Upper lobe of left lung (tissue), 6 donors: ENCODE measurements at regions not wholly inside any gene's neighbourhood (a gene's known extent, or its start where the extent isn't known, plus 50 kb on each side); places are given as distances from the start of the nearest gene placed in this dataset.

ENCODE experiments used
- ATAC-seq, 2 donors: fragments of 200-7000 bp; cut with Tn5 transposase; one replicate each; pipeline ENCODE4 v1.9.1; 2022; ENCODE audit warnings: mild to moderate bottlenecking in 2 of 2, moderate library complexity in 2 of 2; ENCODE audit not compliant: low FRiP score in 2 of 2
- DNase-seq, 2 donors: peaks; one replicate each; pipeline ENCODE4 v3.0.0-alpha.2; 2019 to 2020
- H3K27ac ChIP-seq, 4 donors: fragments of 200-600 bp; sonication (generic); one replicate each; pipeline ENCODE4 v1.5.1; 2016 to 2019
- H3K27me3 ChIP-seq, 4 donors: fragments of 200-600 bp; sonication (generic); one replicate each; pipeline ENCODE4 v1.5.1; 2017 to 2019
- H3K36me3 ChIP-seq, 4 donors: fragments of 200-600 bp; sonication (generic); one replicate each; pipeline ENCODE4 v1.5.1; 2016 to 2019
- H3K4me1 ChIP-seq, 4 donors: fragments of 200-600 bp; sonication (generic); one replicate each; pipeline ENCODE4 v1.5.1; 2018 to 2019
- H3K4me3 ChIP-seq, 4 donors: fragments of 200-600 bp; sonication (generic); one replicate each; pipeline ENCODE4 v1.5.1; 2017 to 2019; ENCODE audit warnings: mild to moderate bottlenecking in 2 of 4, moderate library complexity in 1 of 4
- H3K9me3 ChIP-seq, 4 donors: fragments of 200-600 bp; sonication (generic); one replicate each; pipeline ENCODE4 v1.5.1; 2018 to 2019
- CTCF ChIP-seq, 6 experiments: fragments of 450-650 bp in 4 of 6; fragments of 200-600 bp in 2 of 6; sonication (generic) in 2 of 6; IDR thresholded peaks; one replicate each; pipeline ENCODE4 v1.5.1; 2016 to 2019; ENCODE audit warnings: antibody characterized with exemption in 6 of 6
- EP300 ChIP-seq, 4 donors: sonication (generic); formaldehyde crosslinking; IDR thresholded peaks; one replicate each; pipeline ENCODE4 v1.5.1; 2017; ENCODE audit warnings: antibody characterized with exemption in 4 of 4, control low read depth in 2 of 4
- POLR2A ChIP-seq, 4 donors: fragments of 450-650 bp; IDR thresholded peaks; one replicate each; pipeline ENCODE4 v1.5.1; 2016 to 2017; ENCODE audit warnings: antibody characterized with exemption in 4 of 4, mild to moderate bottlenecking in 2 of 4
- POLR2AphosphoS5 ChIP-seq, 2 donors: sonication (generic); formaldehyde crosslinking; IDR thresholded peaks; one replicate each; pipeline ENCODE4 v1.5.1; 2017; ENCODE audit warnings: antibody characterized with exemption in 2 of 2
- WGBS, 2 donors: methylation state at CpG; one replicate each; pipeline ENCODE4 v1.1.5; 2017 to 2018; 5-methylcytosine and 5-hydroxymethylcytosine counted together
- donor health status: DM: no; HTN: no; CAD: no; lungs with moderate emphysema.
- donor health status: DM: no; HTN: yes; CAD: no; lungs with severe emphysema.

- Histone ChIP-seq H3K36me3 (no peaks in the 10 kb centered on the region), H3K27ac (no peak overlapping the region), H3K9me3 (no peaks in the 10 kb centered on the region), H3K4me3 (no peak overlapping the region), H3K4me1 (no peaks in the 10 kb centered on the region), H3K27me3 (no peaks in the 10 kb centered on the region)
- no peak for TF ChIP-seq CTCF (IDR thresholded peaks at IDR 0.05)
- TF ChIP-seq POLR2A (IDR thresholded peaks at IDR 0.05) = no peak
- TF ChIP-seq EP300 (IDR thresholded peaks at IDR 0.05) = no peak
- no peak for TF ChIP-seq POLR2AphosphoS5 (IDR thresholded peaks at IDR 0.05)
- no peak for ATAC-seq
- DNase-seq = no peak
- 92 to 97% methylated on average over 2 of the region's 2 CpGs for WGBS, 2 donors
Observed at GRCh38 chr18:2381539-2381938, 189.8 kb downstream of the METTL4 start.

- H3K27me3 ChIP-seq = no peaks in the 10 kb centered on the region
- H3K36me3 ChIP-seq = no peaks in the 10 kb centered on the region
- DNase-seq (no peak), ATAC-seq (no peak)
- H3K27ac ChIP-seq = no peak overlapping the region
- no peaks in the 10 kb centered on the region for H3K4me1 ChIP-seq
- no peak for TF ChIP-seq POLR2A (IDR thresholded peaks at IDR 0.05)
- no peak for TF ChIP-seq EP300 (IDR thresholded peaks at IDR 0.05)
- TF ChIP-seq POLR2AphosphoS5 (IDR thresholded peaks at IDR 0.05) = no peak
- TF ChIP-seq CTCF (IDR thresholded peaks at IDR 0.05) = no peak
- H3K4me3 ChIP-seq = no peak overlapping the region
- peaks cover 0 to 5% (median 2%) of the 10 kb centered on the region in 4 donors for H3K9me3 ChIP-seq
Observed at GRCh38 chr18:2387588-2387987, 183.7 kb downstream of the METTL4 start.

GRCh38 chr18:2390158-2390557, 181.1 kb downstream of the METTL4 start:
- ATAC-seq (no peak), DNase-seq (no peak)
- H3K9me3 ChIP-seq = peaks cover 0 to 5% (median 2%) of the 10 kb centered on the region in 4 donors
- WGBS, 2 donors = 37 to 46% methylated on average over 1 of the region's 1 CpG
- no peak for TF ChIP-seq POLR2A (IDR thresholded peaks at IDR 0.05)
- TF ChIP-seq EP300 (IDR thresholded peaks at IDR 0.05) = no peak
- H3K27me3 ChIP-seq = no peaks in the 10 kb centered on the region
- H3K27ac ChIP-seq = no peak overlapping the region
- H3K4me3 ChIP-seq = no peak overlapping the region
- H3K4me1 ChIP-seq = no peaks in the 10 kb centered on the region
- H3K36me3 ChIP-seq = no peaks in the 10 kb centered on the region

GRCh38 chr18:2391470-2391869, 179.8 kb downstream of the METTL4 start:
- 89 to 90% methylated on average over 6 of the region's 6 CpGs for WGBS, 2 donors
- Histone ChIP-seq H3K36me3 (no peaks in the 10 kb centered on the region), H3K4me1 (no peaks in the 10 kb centered on the region), H3K9me3 (peaks cover 0 to 5% (median 2%) of the 10 kb centered on the region in 4 donors), H3K4me3 (no peak overlapping the region), H3K27me3 (no peaks in the 10 kb centered on the region), H3K27ac (no peak overlapping the region)
- DNase-seq (no peak), ATAC-seq (no peak)
- no peak for TF ChIP-seq CTCF (IDR thresholded peaks at IDR 0.05)
- TF ChIP-seq POLR2A (IDR thresholded peaks at IDR 0.05) = no peak
- TF ChIP-seq EP300 (IDR thresholded peaks at IDR 0.05) = no peak
- no peak for TF ChIP-seq POLR2AphosphoS5 (IDR thresholded peaks at IDR 0.05)

- TF ChIP-seq POLR2AphosphoS5 (IDR thresholded peaks at IDR 0.05) (no peak), CTCF (IDR thresholded peaks at IDR 0.05) (no peak), EP300 (IDR thresholded peaks at IDR 0.05) (no peak), POLR2A (IDR thresholded peaks at IDR 0.05) (no peak)
- H3K4me1 ChIP-seq = no peaks in the 10 kb centered on the region
- WGBS, 2 donors = 77 to 78% methylated on average over 2 of the region's 2 CpGs
- no peak overlapping the region for H3K27ac ChIP-seq
- no peaks in the 10 kb centered on the region for H3K27me3 ChIP-seq
- H3K4me3 ChIP-seq = no peak overlapping the region
- DNase-seq = no peak
- H3K36me3 ChIP-seq = no peaks in the 10 kb centered on the region
- no peak for ATAC-seq
- H3K9me3 ChIP-seq = peaks cover 0 to 5% (median 2%) of the 10 kb centered on the region in 4 donors
Observed at GRCh38 chr18:2392446-2392845, 178.9 kb downstream of the METTL4 start.
